ENCODE measurements at regions not wholly inside any gene's neighbourhood (a gene's known extent, or its start where the extent isn't known, plus 50 kb on each side); places are given as distances from the start of the nearest gene placed in this dataset.

- Mint-ChIP-seq H3K27me3 (ENCODE audit: insufficient read depth) (no peaks in the 10 kb centered on the region), H3K4me1 (peaks cover 7% of the 10 kb centered on the region)
Measured at GRCh38 chr4:156336511-156336910, 382.8 kb upstream of the CTSO start.

DNA sequence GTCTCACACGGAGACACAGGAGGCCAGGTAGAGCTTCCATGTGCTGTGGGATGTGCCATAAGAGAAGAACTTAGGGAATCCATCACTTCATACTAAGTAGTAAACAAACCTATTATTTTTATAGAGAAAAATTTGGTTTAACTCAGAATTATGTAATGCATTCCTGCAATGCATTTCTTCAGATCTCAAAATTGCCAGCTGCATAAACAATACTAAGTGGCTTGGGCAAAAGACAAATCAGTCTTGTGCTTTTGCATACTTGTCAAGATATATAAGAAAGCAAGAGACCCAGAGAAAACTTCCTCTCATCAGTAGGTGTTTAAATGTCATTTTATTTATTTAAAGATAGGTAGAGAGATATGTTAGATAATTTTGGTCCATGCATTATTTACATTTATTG is 382.1 kb upstream of the CTSO start:
- H3K27ac ChIP-seq (ENCODE audit: low read depth, low read length): no peak overlapping the region
- 80 to 93% methylated on average over 1 of the region's 1 CpG for WGBS, 2 experiments (ENCODE audit: insufficient coverage in 1 of 2, insufficient read length in 1 of 2)
- peaks cover 21% of the 10 kb centered on the region for H3K9me3 ChIP-seq (ENCODE audit: control insufficient read depth, low read length)
- Mint-ChIP-seq H3K27me3 (ENCODE audit: insufficient read depth) (no peaks in the 10 kb centered on the region), H3K27ac (no peak overlapping the region), H3K9me3 (no peaks in the 10 kb centered on the region), H3K4me3 (no peak overlapping the region), H3K4me1 (peaks cover 7% of the 10 kb centered on the region), H3K36me3 (ENCODE audit: low read depth) (no peaks in the 10 kb centered on the region)
- no peak for TF ChIP-seq CTCF (conservative IDR thresholded peaks at IDR 0.05)
- no peaks in the 10 kb centered on the region for H3K27me3 ChIP-seq (ENCODE audit: control insufficient read depth, insufficient read depth, low read length, poor library complexity, severe bottlenecking)
- H3K9ac ChIP-seq (ENCODE audit: extremely low read depth, low read length, poor library complexity, severe bottlenecking): no peak overlapping the region
- DNase-seq: no peak
- peak overlapping the region; percentile 42 for H3K4me3 ChIP-seq (ENCODE audit: low read length)
- H3K4me1 ChIP-seq (ENCODE audit: control insufficient read depth, insufficient read depth, low read length): no peaks in the 10 kb centered on the region
- H3K36me3 ChIP-seq (ENCODE audit: control insufficient read depth, insufficient read depth, low read length): no peaks in the 10 kb centered on the region

More at GRCh38 chr4:156336511-156336910, 382.8 kb upstream of the CTSO start:
- no peaks in the 10 kb centered on the region for H3K36me3 Mint-ChIP-seq (ENCODE audit: low read depth)
- no peaks in the 10 kb centered on the region for H3K4me1 ChIP-seq (ENCODE audit: control insufficient read depth, insufficient read depth, low read length)
- H3K4me3 ChIP-seq (ENCODE audit: low read length): no peak overlapping the region
- peaks cover 28% of the 10 kb centered on the region for H3K9me3 ChIP-seq (ENCODE audit: control insufficient read depth, low read length)
- no peak overlapping the region for H3K27ac ChIP-seq (ENCODE audit: low read depth, low read length)
- H3K9ac ChIP-seq (ENCODE audit: extremely low read depth, low read length, poor library complexity, severe bottlenecking): no peak overlapping the region
- no peaks in the 10 kb centered on the region for H3K27me3 ChIP-seq (ENCODE audit: control insufficient read depth, insufficient read depth, low read length, poor library complexity, severe bottlenecking)
- no peak overlapping the region for H3K4me3 Mint-ChIP-seq
- H3K9me3 Mint-ChIP-seq: no peaks in the 10 kb centered on the region
- peaks cover 6% of the 10 kb centered on the region for H3K36me3 ChIP-seq (ENCODE audit: control insufficient read depth, insufficient read depth, low read length)
- no peak for DNase-seq
- 86 to 94% methylated on average over 1 of the region's 1 CpG for WGBS, 2 experiments (ENCODE audit: insufficient coverage in 1 of 2, insufficient read length in 1 of 2)
- no peak for TF ChIP-seq CTCF (conservative IDR thresholded peaks at IDR 0.05)
- no peak overlapping the region for H3K27ac Mint-ChIP-seq

- H3K27me3 ChIP-seq (ENCODE audit: control insufficient read depth, insufficient read depth, low read length, poor library complexity, severe bottlenecking): no peaks in the 10 kb centered on the region
Measured at GRCh38 chr4:156330436-156331031, 376.9 kb upstream of the CTSO start.

More at GRCh38 chr4:156330436-156331031, 376.9 kb upstream of the CTSO start:
- Mint-ChIP-seq H3K4me1 (peaks cover 7% of the 10 kb centered on the region), H3K27me3 (ENCODE audit: insufficient read depth) (no peaks in the 10 kb centered on the region), H3K36me3 (ENCODE audit: low read depth) (no peaks in the 10 kb centered on the region), H3K4me3 (no peak overlapping the region), H3K27ac (no peak overlapping the region), H3K9me3 (no peaks in the 10 kb centered on the region)
- Histone ChIP-seq H3K9me3 (ENCODE audit: control insufficient read depth, low read length) (no peaks in the 10 kb centered on the region), H3K4me3 (ENCODE audit: low read length) (no peak overlapping the region), H3K4me1 (ENCODE audit: control insufficient read depth, insufficient read depth, low read length) (no peaks in the 10 kb centered on the region), H3K27ac (ENCODE audit: low read depth, low read length) (no peak overlapping the region), H3K36me3 (ENCODE audit: control insufficient read depth, insufficient read depth, low read length) (no peaks in the 10 kb centered on the region), H3K9ac (ENCODE audit: extremely low read depth, low read length, poor library complexity, severe bottlenecking) (no peak overlapping the region)
- DNase-seq: no peak
- no peak for TF ChIP-seq CTCF (conservative IDR thresholded peaks at IDR 0.05)
- WGBS, 2 experiments (ENCODE audit: insufficient coverage in 1 of 2, insufficient read length in 1 of 2): 82 to 94% methylated on average over 2 to 7 of the region's 7 CpGs
